GM23248 (cell line): ENCODE measurements at regions not wholly inside any gene's neighbourhood (a gene's known extent, or its start where the extent isn't known, plus 50 kb on each side); places are given as distances from the start of the nearest gene placed in this dataset.
A peak's percentile ranks its signal among the peaks of the same experiment; 100 is the strongest.

ENCODE experiments used
- DNase-seq: peaks from one replicate; pipeline ENCODE4 v3.0.0-alpha.2; 2015
- H2AFZ ChIP-seq: fragments of 200-600 bp; sonication (generic); 2 replicates; pipeline ENCODE4 v1.6.1; 2016; ENCODE audit warnings: antibody characterized with exemption
- H3F3A ChIP-seq: fragments of 200-600 bp; sonication (generic); 2 replicates; pipeline ENCODE4 v1.6.1; 2016; ENCODE audit warnings: mild to moderate bottlenecking, antibody characterized with exemption, mixed run types; ENCODE audit not compliant: insufficient read depth
- H3K27ac ChIP-seq: fragments of 200-600 bp; sonication (generic); 2 replicates; pipeline ENCODE4 v1.5.1; 2016; ENCODE audit warnings: mild to moderate bottlenecking
- H3K27me3 ChIP-seq: fragments of 200-600 bp; sonication (generic); replicated peaks from 2 replicates; pipeline ENCODE4 v1.6.1; 2016; ENCODE audit warnings: mild to moderate bottlenecking; ENCODE audit not compliant: insufficient read depth
- H3K36me3 ChIP-seq: fragments of 200-600 bp; sonication (generic); 2 replicates; pipeline ENCODE4 v1.6.1; 2016; ENCODE audit warnings: low read depth, mild to moderate bottlenecking
- H3K4me1 ChIP-seq: fragments of 200-600 bp; sonication (generic); 2 replicates; pipeline ENCODE4 v1.6.1; 2016; ENCODE audit warnings: mild to moderate bottlenecking; ENCODE audit not compliant: insufficient read depth
- H3K4me2 ChIP-seq: fragments of 200-600 bp; sonication (generic); one replicate; pipeline ENCODE4 v1.6.1; 2016; ENCODE audit warnings: mild to moderate bottlenecking; ENCODE audit not compliant: unreplicated experiment
- H3K4me3 ChIP-seq: fragments of 200-600 bp; sonication (generic); 2 replicates; pipeline ENCODE4 v1.5.1; 2016; ENCODE audit warnings: mild to moderate bottlenecking
- H3K79me2 ChIP-seq: fragments of 200-600 bp; sonication (generic); 2 replicates; pipeline ENCODE4 v1.6.1; 2016; ENCODE audit warnings: mild to moderate bottlenecking; ENCODE audit not compliant: insufficient read depth
- H3K9ac ChIP-seq: fragments of 200-600 bp; sonication (generic); 2 replicates; pipeline ENCODE4 v1.6.1; 2016; ENCODE audit warnings: mild to moderate bottlenecking
- H3K9me2 ChIP-seq: fragments of 200-600 bp; sonication (generic); 2 replicates; pipeline ENCODE4 v1.6.1; 2016; ENCODE audit warnings: mixed run types, mild to moderate bottlenecking, moderate library complexity; ENCODE audit not compliant: insufficient read depth
- H3K9me3 ChIP-seq: fragments of 200-600 bp; sonication (generic); one replicate; pipeline ENCODE4 v1.6.1; 2017; ENCODE audit warnings: low read depth
- H4K20me1 ChIP-seq: fragments of 200-600 bp; sonication (generic); 2 replicates; pipeline ENCODE4 v1.6.0; 2016; ENCODE audit not compliant: insufficient read depth
- EZH2 ChIP-seq: fragments of 200-600 bp; sonication (generic); IDR thresholded peaks from 2 replicates; pipeline ENCODE4 v1.6.1; 2018; ENCODE audit warnings: antibody characterized with exemption, mild to moderate bottlenecking; ENCODE audit not compliant: insufficient read depth, poor library complexity, severe bottlenecking
- EZH2phosphoT487 ChIP-seq: fragments of 200-600 bp; sonication (generic); IDR thresholded peaks from 2 replicates; pipeline ENCODE4 v1.6.1; 2018; ENCODE audit warnings: antibody characterized with exemption, moderate library complexity, mild to moderate bottlenecking, low read depth; ENCODE audit not compliant: insufficient read depth
- WGBS, 2 experiments: methylation state at CpG; one replicate each; pipeline ENCODE4 v1.1.6; 2015 to 2017; ENCODE audit warnings: low lambda C conversion rate in 2 of 2, low coverage in 1 of 2; ENCODE audit errors: missing lambda C conversion rate in 2 of 2; 5-methylcytosine and 5-hydroxymethylcytosine counted together
- in situ Hi-C: fragments of 300-500 bp; cut with MboI; formaldehyde crosslinking; loops from 2 replicates; pipeline ENCODE4 v1.15.0; 2020

GRCh38 chr2:66031236-66031635 lies 403.7 kb upstream of the MEIS1 start:
- no peak overlapping the region for H2AFZ ChIP-seq
- H3K9ac ChIP-seq: no peak overlapping the region
- no peaks in the 10 kb centered on the region for H3K9me3 ChIP-seq
- no peak overlapping the region for H3K4me2 ChIP-seq
- DNase-seq: no peak
- H3K27ac ChIP-seq: no peak overlapping the region
- H3K4me3 ChIP-seq: no peak overlapping the region
- no peaks in the 10 kb centered on the region for H4K20me1 ChIP-seq
- H3K79me2 ChIP-seq: no peaks in the 10 kb centered on the region
- WGBS, 2 experiments: 43 to 44% methylated on average over 4 of the region's 4 CpGs
- H3K36me3 ChIP-seq: no peaks in the 10 kb centered on the region
- no peaks in the 10 kb centered on the region for H3F3A ChIP-seq
- H3K4me1 ChIP-seq: no peaks in the 10 kb centered on the region
- in situ Hi-C loops: no loop called here
- no peaks in the 10 kb centered on the region for H3K27me3 ChIP-seq
- TF ChIP-seq EZH2: no peak
- TF ChIP-seq EZH2phosphoT487: no peak
- H3K9me2 ChIP-seq: no peaks in the 10 kb centered on the region

GRCh38 chr2:66030553-66030952 lies 404.4 kb upstream of the MEIS1 start:
- Histone ChIP-seq H3K4me2 (no peak overlapping the region), H3K9me2 (no peaks in the 10 kb centered on the region), H4K20me1 (no peaks in the 10 kb centered on the region), H3K9me3 (no peaks in the 10 kb centered on the region), H3F3A (no peaks in the 10 kb centered on the region), H3K79me2 (no peaks in the 10 kb centered on the region), H3K4me3 (no peak overlapping the region), H3K27ac (no peak overlapping the region), H3K36me3 (no peaks in the 10 kb centered on the region), H3K4me1 (no peaks in the 10 kb centered on the region), H2AFZ (no peak overlapping the region), H3K27me3 (no peaks in the 10 kb centered on the region), H3K9ac (no peak overlapping the region)
- 5 to 9% methylated on average over 1 of the region's 1 CpG for WGBS, 2 experiments
- TF ChIP-seq EZH2: no peak
- no peak for TF ChIP-seq EZH2phosphoT487
- DNase-seq: peak; percentile 8
- in situ Hi-C loops: no loop called here

- Histone ChIP-seq H3K79me2 (no peaks in the 10 kb centered on the region), H3K9ac (no peak overlapping the region), H3K27ac (no peak overlapping the region), H3K9me3 (no peaks in the 10 kb centered on the region), H3K9me2 (no peaks in the 10 kb centered on the region), H3K4me1 (no peaks in the 10 kb centered on the region), H3K27me3 (no peaks in the 10 kb centered on the region), H3K36me3 (no peaks in the 10 kb centered on the region), H2AFZ (no peak overlapping the region), H4K20me1 (no peaks in the 10 kb centered on the region), H3K4me3 (no peak overlapping the region), H3K4me2 (no peak overlapping the region), H3F3A (no peaks in the 10 kb centered on the region)
- DNase-seq: no peak
- in situ Hi-C loops: no loop called here
- no peak for TF ChIP-seq EZH2
- TF ChIP-seq EZH2phosphoT487: no peak
- WGBS, 2 experiments: 46 to 47% methylated on average over 6 of the region's 6 CpGs
Measured at GRCh38 chr2:66024391-66024790, 410.5 kb upstream of the MEIS1 start.

GRCh38 chr2:66021296-66021695 lies 413.6 kb upstream of the MEIS1 start:
- no peaks in the 10 kb centered on the region for H3K36me3 ChIP-seq
- no peaks in the 10 kb centered on the region for H3K27me3 ChIP-seq
- H3K9me3 ChIP-seq: no peaks in the 10 kb centered on the region
- no peaks in the 10 kb centered on the region for H3K9me2 ChIP-seq
- H3K4me1 ChIP-seq: no peaks in the 10 kb centered on the region
- no peak overlapping the region for H2AFZ ChIP-seq
- H3K4me2 ChIP-seq: no peak overlapping the region
- no peak overlapping the region for H3K9ac ChIP-seq
- TF ChIP-seq EZH2phosphoT487: no peak
- TF ChIP-seq EZH2: no peak
- WGBS, 2 experiments: 0% methylated on average over 1 of the region's 1 CpG
- no peaks in the 10 kb centered on the region for H3K79me2 ChIP-seq
- no peaks in the 10 kb centered on the region for H4K20me1 ChIP-seq
- in situ Hi-C loops: no loop called here
- no peak overlapping the region for H3K4me3 ChIP-seq
- H3K27ac ChIP-seq: no peak overlapping the region
- DNase-seq: no peak
- no peaks in the 10 kb centered on the region for H3F3A ChIP-seq

GRCh38 chr2:66017763-66018162 lies 417.2 kb upstream of the MEIS1 start:
- H3K27me3 ChIP-seq: no peaks in the 10 kb centered on the region
- H2AFZ ChIP-seq: no peak overlapping the region
- in situ Hi-C loops: no loop called here
- H4K20me1 ChIP-seq: no peaks in the 10 kb centered on the region
- H3K79me2 ChIP-seq: no peaks in the 10 kb centered on the region
- H3K9me2 ChIP-seq: no peaks in the 10 kb centered on the region
- H3K4me3 ChIP-seq: no peak overlapping the region
- no peaks in the 10 kb centered on the region for H3K4me1 ChIP-seq
- H3K9me3 ChIP-seq: no peaks in the 10 kb centered on the region
- no peaks in the 10 kb centered on the region for H3K36me3 ChIP-seq
- 70 to 75% methylated on average over 2 of the region's 2 CpGs for WGBS, 2 experiments
- H3K27ac ChIP-seq: no peak overlapping the region
- H3F3A ChIP-seq: no peaks in the 10 kb centered on the region
- no peak overlapping the region for H3K9ac ChIP-seq
- TF ChIP-seq EZH2 (no peak), EZH2phosphoT487 (no peak)
- DNase-seq: no peak
- no peak overlapping the region for H3K4me2 ChIP-seq
